Muscle of leg (tissue), 3 donors: ENCODE measurements at regions not wholly inside any gene's neighbourhood (a gene's known extent, or its start where the extent isn't known, plus 50 kb on each side); places are given as distances from the start of the nearest gene placed in this dataset.
A peak's percentile ranks its signal among the peaks of the same experiment; 100 is the strongest.

ENCODE experiments used
- DNase-seq: peaks from one replicate; pipeline ENCODE4 v3.0.0; 2013
- H3K27ac ChIP-seq: one replicate; pipeline ENCODE4 v1.5.1; 2013; ENCODE audit warnings: mild to moderate bottlenecking, low read length, control low read depth
- H3K27me3 ChIP-seq: one replicate; pipeline ENCODE4 v1.6.1; 2013; ENCODE audit warnings: low read length; ENCODE audit not compliant: control insufficient read depth, insufficient read depth
- H3K36me3 ChIP-seq: one replicate; pipeline ENCODE4 v1.6.1; 2013; ENCODE audit warnings: low read length; ENCODE audit not compliant: control insufficient read depth, insufficient read depth
- H3K4me1 ChIP-seq: one replicate; pipeline ENCODE4 v1.6.1; 2013; ENCODE audit warnings: low read length; ENCODE audit not compliant: control insufficient read depth, insufficient read depth
- H3K4me3 ChIP-seq: one replicate; pipeline ENCODE4 v1.5.1; 2013; ENCODE audit warnings: low read length, control low read depth
- H3K9me3 ChIP-seq: replicated peaks from 2 replicates; pipeline ENCODE4 v1.6.1; 2013; ENCODE audit warnings: low read depth, low read length; ENCODE audit not compliant: control insufficient read depth
- WGBS: methylation state at CpG from one replicate; pipeline ENCODE4 v1.1.5; 2013; ENCODE audit warnings: missing lambda C conversion rate; ENCODE audit not compliant: insufficient coverage; 5-methylcytosine and 5-hydroxymethylcytosine counted together

- no CpG with 5 or more reads among the region's 4 CpGs for WGBS
- peaks cover 6% of the 10 kb centered on the region for H3K4me1 ChIP-seq
- peaks cover 2% of the 10 kb centered on the region for H3K9me3 ChIP-seq
- no peaks in the 10 kb centered on the region for H3K36me3 ChIP-seq
- no peak overlapping the region for H3K27ac ChIP-seq
- H3K4me3 ChIP-seq = no peak overlapping the region
- H3K27me3 ChIP-seq = no peaks in the 10 kb centered on the region
- DNase-seq = no peak
Observed at GRCh38 chr9:19555214-19555613, 146.4 kb downstream of the ACER2 start.

GRCh38 chr9:19554529-19554928, 145.7 kb downstream of the ACER2 start:
- no peaks in the 10 kb centered on the region for H3K36me3 ChIP-seq
- H3K4me1 ChIP-seq = peaks cover 6% of the 10 kb centered on the region
- DNase-seq = no peak
- peaks cover 2% of the 10 kb centered on the region for H3K9me3 ChIP-seq
- no peak overlapping the region for H3K27ac ChIP-seq
- no peaks in the 10 kb centered on the region for H3K27me3 ChIP-seq
- no peak overlapping the region for H3K4me3 ChIP-seq
- 60% methylated on average over 1 of the region's 4 CpGs for WGBS

- H3K36me3 ChIP-seq = no peaks in the 10 kb centered on the region
- H3K27ac ChIP-seq = no peak overlapping the region
- peaks cover 6% of the 10 kb centered on the region for H3K4me1 ChIP-seq
Observed at GRCh38 chr9:19553441-19553840, 144.6 kb downstream of the ACER2 start.

GRCh38 chr9:19552282-19553105, 143.7 kb downstream of the ACER2 start:
- H3K27me3 ChIP-seq = no peaks in the 10 kb centered on the region
- WGBS = 43% methylated on average over 1 of the region's 3 CpGs
- no peaks in the 10 kb centered on the region for H3K36me3 ChIP-seq
- H3K9me3 ChIP-seq = peaks cover 2% of the 10 kb centered on the region
- no peak overlapping the region for H3K4me3 ChIP-seq
- DNase-seq = no peak
- peaks cover 6% of the 10 kb centered on the region for H3K4me1 ChIP-seq
- no peak overlapping the region for H3K27ac ChIP-seq

More at GRCh38 chr9:19553441-19553840, 144.6 kb downstream of the ACER2 start:
- Histone ChIP-seq H3K9me3 (peaks cover 2% of the 10 kb centered on the region), H3K4me3 (no peak overlapping the region), H3K27me3 (no peaks in the 10 kb centered on the region)
- no peak for DNase-seq

- Histone ChIP-seq H3K27ac (no peak overlapping the region), H3K4me1 (peaks cover 6% of the 10 kb centered on the region), H3K36me3 (no peaks in the 10 kb centered on the region), H3K27me3 (no peaks in the 10 kb centered on the region), H3K4me3 (no peak overlapping the region), H3K9me3 (no peaks in the 10 kb centered on the region)
- WGBS = 16% methylated on average over 5 of the region's 8 CpGs
- DNase-seq = peak; percentile 53
Observed at GRCh38 chr9:19551124-19551929, 142.5 kb downstream of the ACER2 start.

- H3K27ac ChIP-seq = no peak overlapping the region
- no peaks in the 10 kb centered on the region for H3K36me3 ChIP-seq
- no peak for DNase-seq
- H3K9me3 ChIP-seq = peaks cover 4% of the 10 kb centered on the region
- H3K4me3 ChIP-seq = no peak overlapping the region
- WGBS = 80% methylated on average over 4 of the region's 7 CpGs
- no peaks in the 10 kb centered on the region for H3K27me3 ChIP-seq
- H3K4me1 ChIP-seq = peaks cover 6% of the 10 kb centered on the region
Observed at GRCh38 chr9:19550009-19550408, 141.2 kb downstream of the ACER2 start.

- DNase-seq = no peak
- Histone ChIP-seq H3K27ac (no peak overlapping the region), H3K36me3 (no peaks in the 10 kb centered on the region), H3K9me3 (no peaks in the 10 kb centered on the region), H3K27me3 (no peaks in the 10 kb centered on the region), H3K4me3 (no peak overlapping the region), H3K4me1 (no peaks in the 10 kb centered on the region)
- WGBS = no CpG with 5 or more reads among the region's 3 CpGs
Observed at GRCh38 chr9:19533373-19533772, 124.6 kb downstream of the ACER2 start.

- Histone ChIP-seq H3K4me1 (no peaks in the 10 kb centered on the region), H3K36me3 (no peaks in the 10 kb centered on the region), H3K9me3 (no peaks in the 10 kb centered on the region), H3K4me3 (no peak overlapping the region), H3K27ac (no peak overlapping the region), H3K27me3 (no peaks in the 10 kb centered on the region)
- WGBS = 64% methylated on average over 2 of the region's 3 CpGs
- DNase-seq = no peak
Observed at GRCh38 chr9:19527663-19528062, 118.9 kb downstream of the ACER2 start.

- Histone ChIP-seq H3K4me3 (no peak overlapping the region), H3K27ac (no peak overlapping the region), H3K36me3 (no peaks in the 10 kb centered on the region), H3K9me3 (no peaks in the 10 kb centered on the region), H3K4me1 (no peaks in the 10 kb centered on the region), H3K27me3 (no peaks in the 10 kb centered on the region)
- no CpG with 5 or more reads among the region's 2 CpGs for WGBS
- DNase-seq = no peak
Observed at GRCh38 chr9:19522558-19522957, 113.7 kb downstream of the ACER2 start.

GRCh38 chr9:19521205-19521604, 112.4 kb downstream of the ACER2 start:
- Histone ChIP-seq H3K36me3 (no peaks in the 10 kb centered on the region), H3K27ac (no peak overlapping the region), H3K4me3 (no peak overlapping the region), H3K4me1 (no peaks in the 10 kb centered on the region), H3K9me3 (no peaks in the 10 kb centered on the region), H3K27me3 (no peaks in the 10 kb centered on the region)
- DNase-seq = no peak
- WGBS = no CpG with 5 or more reads among the region's 2 CpGs
